Activated CD8-positive, alpha-beta memory T cell treated with anti-CD3 and anti-CD28 coated beads, Interleukin-2, amount 50 U/mL, for 1 hour (primary cell): ENCODE measurements at regions not wholly inside any gene's neighbourhood (a gene's known extent, or its start where the extent isn't known, plus 50 kb on each side); places are given as distances from the start of the nearest gene placed in this dataset.

ENCODE experiments used
- DNase-seq: peaks from one replicate; pipeline ENCODE4 v3.0.0-alpha.2; 2020; ENCODE audit errors: extremely low read depth

GRCh38 chr12:61871485-61871810 is 388.8 kb upstream of the USP15 start:
- no peak for DNase-seq

GRCh38 chr12:61879229-61879628 is 381.0 kb upstream of the USP15 start:
- no peak for DNase-seq

DNA sequence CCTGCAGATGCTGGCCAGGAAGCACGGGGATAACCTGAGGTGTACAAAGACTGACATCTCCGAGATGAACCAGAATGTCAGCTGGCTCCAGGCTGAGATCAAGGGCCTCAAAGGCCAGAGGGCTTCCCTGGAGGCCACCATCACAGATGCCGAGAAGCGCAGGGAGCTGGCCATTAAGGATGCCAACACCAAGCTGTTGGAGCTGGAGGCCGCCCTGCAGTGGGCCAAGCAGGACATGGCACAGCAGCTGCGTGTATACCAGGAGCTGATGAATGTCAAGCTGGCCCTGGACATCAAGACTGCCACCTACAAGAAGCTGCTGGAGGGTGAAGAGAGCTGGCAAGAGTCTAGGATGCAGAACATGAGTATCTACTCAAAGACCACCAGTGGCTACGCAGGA is 380.0 kb upstream of the USP15 start:
- DNase-seq: no peak

- no peak for DNase-seq
These were observed 368.6 kb upstream of the USP15 start for GRCh38 chr12:61891632-61892031.

DNA sequence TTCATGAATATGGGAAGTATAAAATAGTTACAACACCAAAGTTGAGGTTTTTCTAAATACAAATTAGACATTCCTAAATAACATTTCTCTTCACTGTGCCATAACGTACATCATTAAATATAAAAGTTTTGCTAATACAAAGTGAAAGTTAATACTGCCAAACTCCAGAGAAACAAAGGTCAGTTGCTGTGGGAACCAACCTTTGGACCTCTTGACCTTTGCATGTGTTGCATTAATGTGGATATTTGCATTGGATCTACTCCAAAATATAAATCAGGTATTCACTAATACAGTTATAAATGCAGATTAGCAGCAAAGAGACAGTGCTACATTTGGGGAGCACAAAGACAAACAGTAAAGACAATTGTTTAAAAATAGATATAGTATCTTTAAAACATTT is 366.0 kb upstream of the USP15 start:
- no peak for DNase-seq

GRCh38 chr12:61896436-61896835 is 363.8 kb upstream of the USP15 start:
- no peak for DNase-seq

DNA sequence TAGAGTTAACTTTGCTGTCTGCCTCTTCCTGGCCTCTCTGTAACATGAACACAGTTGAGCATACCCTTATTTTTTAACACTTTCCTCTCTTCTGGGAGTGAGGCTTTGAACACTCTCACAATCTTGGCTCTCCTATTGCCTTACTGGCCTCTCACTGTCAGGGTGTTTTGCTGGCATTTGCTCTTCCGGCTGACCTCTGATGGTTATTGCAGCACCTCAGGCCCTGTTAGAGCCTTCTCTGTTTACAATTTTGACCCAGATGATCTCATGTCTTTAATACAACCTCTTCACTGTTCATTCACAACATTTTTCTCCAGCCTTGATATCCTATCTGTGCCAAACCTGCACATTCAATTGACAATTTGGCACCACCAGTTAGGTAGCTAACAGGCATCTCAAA is 357.8 kb upstream of the USP15 start:
- no peak for DNase-seq

- no peak for DNase-seq
These were observed 349.1 kb upstream of the USP15 start for GRCh38 chr12:61911113-61911512.

DNA sequence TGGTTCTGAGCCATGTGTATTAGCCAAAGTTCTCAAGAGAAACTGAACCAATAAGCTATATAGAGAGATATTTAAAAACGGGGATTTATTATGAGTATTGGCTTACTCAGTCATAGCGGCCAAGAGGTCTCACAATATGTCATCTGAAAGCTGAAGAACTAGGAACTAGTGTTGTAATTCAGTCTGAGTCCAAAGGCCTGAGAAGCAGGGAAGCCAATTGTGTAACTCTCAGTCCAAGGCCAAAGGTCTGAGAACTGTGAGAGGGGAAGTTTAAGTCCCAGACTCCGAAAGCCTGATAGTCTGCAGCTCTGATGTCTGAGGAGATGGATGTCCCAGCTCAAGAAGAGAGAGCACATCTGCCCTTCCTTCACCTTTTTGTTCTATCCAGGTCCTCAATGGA is 344.8 kb upstream of the USP15 start:
- no peak for DNase-seq

GRCh38 chr12:61916831-61917230 is 343.4 kb upstream of the USP15 start:
- no peak for DNase-seq

DNA sequence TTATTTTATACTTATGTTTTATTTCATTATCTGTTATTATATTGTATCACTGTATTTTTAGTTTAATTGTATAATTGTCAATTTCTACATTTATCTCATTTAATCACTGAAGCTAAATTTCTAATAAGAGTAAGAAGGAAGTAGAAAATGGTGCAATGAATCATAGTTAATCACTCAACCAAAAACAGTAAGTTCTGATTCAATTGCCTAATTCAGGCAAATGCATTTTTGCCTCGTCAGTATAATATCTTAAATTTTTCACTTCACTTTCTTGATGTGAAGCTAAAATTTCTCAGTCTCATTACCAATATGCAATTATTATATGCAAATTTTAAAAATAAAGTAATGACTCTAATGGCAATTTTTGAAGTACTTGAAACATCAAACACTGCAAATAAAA is 340.5 kb upstream of the USP15 start:
- no peak for DNase-seq

DNA sequence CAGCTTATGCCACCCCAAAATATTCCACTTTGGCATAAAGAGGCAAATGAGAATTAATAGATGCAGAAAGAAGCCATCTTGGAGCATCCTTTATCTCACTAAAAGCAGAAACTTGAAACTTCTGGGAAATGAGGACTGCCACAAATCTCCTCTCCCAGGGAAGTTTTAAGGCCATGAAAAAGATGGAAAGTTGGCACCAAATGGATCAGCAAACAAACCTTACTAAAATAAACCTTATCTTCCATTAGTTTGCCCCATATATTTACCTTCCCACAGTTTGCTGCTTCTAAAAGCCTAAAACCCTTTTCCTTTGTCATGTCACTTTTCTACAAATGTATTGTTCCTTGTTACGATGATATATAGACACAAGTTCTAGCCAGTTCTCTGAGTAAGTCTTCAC is 340.0 kb upstream of the USP15 start:
- DNase-seq: no peak

- no peak for DNase-seq
These were observed 337.1 kb upstream of the USP15 start for GRCh38 chr12:61923152-61923551.

DNA sequence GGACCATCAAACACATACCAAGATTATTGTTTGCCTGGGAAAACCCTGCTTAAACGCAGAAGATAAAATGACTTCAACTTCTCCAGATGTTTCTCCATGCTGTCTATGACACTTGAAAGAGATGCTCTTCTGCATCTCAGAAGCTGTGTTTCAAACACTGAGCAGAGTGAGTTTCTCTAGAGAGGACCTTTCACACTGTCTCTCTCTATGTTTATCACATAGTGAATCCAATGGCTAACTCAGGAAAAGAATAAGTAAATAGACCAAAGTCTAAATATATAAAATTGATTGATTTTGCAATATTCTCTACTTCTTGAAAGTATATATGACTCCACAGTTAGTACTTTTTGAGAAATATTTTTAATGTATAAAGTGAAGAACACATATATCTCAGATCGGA is 325.6 kb upstream of the USP15 start:
- DNase-seq: no peak

- no peak for DNase-seq
These were observed 320.2 kb upstream of the USP15 start for GRCh38 chr12:61939977-61940376.

DNA sequence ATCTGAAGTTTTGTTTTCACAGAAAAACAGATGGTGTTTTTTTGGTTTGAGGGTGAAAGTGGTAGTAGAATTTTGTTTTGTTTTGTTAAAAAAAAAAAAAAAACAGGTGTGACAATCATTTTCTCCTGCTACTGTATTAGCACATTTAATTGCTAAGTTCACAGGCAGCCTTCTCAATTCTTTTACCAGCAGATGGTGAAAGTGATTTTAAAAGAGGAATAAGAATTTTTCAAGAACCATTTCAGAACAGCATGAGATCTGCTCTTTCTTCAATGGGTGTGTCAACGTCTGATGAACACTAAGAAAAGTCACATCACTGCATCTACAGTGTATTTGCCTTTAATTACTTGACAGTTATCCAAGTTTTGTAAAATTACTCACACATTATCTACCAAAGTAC is 303.7 kb upstream of the USP15 start:
- DNase-seq: no peak

- no peak for DNase-seq
These were observed 285.7 kb upstream of the USP15 start for GRCh38 chr12:61974461-61974860.

DNA sequence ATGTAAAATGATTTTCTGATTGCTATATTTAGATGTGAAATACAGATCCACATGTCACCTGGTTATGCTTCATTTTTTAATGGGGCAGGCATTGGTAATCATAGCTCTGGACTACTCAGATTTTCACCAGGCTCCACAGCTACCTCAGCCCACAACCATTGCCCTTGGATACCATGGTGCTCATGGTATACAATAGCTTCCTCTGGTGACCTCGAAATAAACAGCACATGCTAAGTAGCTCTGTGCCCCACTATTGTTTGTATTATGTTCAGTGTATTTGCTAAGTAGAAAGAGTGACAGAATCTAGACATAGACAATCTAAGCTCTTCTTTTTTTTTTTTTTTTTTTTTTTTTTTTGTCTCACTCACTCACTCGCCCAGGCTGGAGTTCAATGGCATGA is 274.4 kb upstream of the USP15 start:
- DNase-seq: no peak

DNA sequence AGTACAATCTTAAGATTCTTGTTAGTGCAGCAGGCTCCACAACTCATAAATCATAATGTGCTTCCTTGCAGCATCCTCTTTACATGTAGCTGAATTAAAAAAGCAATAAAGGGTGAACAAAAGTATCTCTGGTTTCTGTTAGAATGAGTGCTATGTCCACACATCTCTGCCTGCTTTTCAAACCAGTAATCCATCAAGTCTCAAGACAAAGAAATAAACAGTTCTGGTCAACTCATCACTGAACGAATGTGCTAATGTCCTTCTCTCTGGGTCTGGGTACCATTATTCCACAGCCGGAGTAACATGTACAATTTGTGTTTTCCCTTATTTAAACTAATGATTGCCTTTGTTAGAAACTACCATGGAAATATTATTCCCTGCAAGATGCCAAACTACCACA is 273.0 kb upstream of the USP15 start:
- DNase-seq: no peak

GRCh38 chr12:61991661-61992060 is 268.5 kb upstream of the USP15 start:
- DNase-seq: no peak

- no peak for DNase-seq
These were observed 266.4 kb upstream of the USP15 start for GRCh38 chr12:61993734-61994345.

DNA sequence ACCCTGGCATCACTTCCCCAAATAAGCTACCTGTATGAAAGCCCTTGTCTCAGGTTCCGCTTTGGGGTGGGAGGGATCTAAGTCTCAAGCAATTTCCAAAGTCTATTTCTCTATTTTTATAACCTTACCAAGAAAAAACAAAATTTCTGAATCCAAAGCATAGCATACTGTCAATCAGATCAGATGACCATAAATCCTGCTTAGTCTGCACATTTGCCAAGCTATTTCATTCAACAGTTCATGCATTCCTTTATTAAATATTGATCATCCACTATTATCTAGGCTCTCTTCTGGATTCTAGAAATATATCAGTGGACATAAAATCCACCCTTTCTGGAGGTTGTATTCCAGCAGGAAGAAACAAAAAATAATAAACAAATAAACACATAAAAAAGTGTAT is 263.5 kb upstream of the USP15 start:
- no peak for DNase-seq

DNA sequence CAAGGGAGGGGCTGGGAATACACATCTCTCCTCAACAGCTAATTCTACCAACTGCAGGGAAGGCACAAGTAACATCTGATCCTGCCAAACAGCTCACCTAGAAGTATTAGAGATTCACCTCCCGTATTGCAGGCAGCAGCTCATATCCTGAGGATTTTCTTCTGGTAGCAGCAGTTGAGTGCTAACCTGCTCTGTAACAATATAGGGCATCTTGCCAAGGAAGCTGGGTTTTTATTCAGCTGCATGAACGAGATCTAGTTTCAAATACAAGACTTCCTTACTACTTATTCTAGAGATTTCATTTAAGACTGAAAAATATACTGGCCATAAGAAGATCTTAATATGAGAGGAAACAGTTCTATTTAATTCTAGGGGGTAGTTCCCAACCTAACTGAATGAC is 261.4 kb upstream of the USP15 start:
- DNase-seq: no peak

GRCh38 chr12:61999311-61999710 is 260.9 kb upstream of the USP15 start:
- DNase-seq: no peak

DNA sequence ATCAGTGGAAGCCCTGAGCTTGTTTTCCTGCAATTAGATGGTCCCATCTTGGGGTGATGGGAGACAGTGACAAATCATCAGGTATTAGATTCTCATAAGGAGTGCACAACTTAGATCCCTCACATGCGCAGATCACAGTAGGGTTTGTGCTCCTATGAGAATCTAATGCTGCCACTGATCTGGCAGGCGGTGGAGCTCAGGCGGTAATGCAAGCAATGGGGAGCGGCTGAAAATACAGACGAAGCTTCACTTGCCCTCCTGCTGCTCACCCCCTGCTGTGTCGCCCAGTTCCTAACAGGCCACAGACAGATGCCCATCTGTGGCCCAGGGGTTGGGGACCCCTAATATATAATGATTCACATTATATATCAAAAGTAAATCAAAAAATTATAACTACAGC is 258.8 kb upstream of the USP15 start:
- no peak for DNase-seq
